GM08714 (cell line): ENCODE measurements at regions not wholly inside any gene's neighbourhood (a gene's known extent, or its start where the extent isn't known, plus 50 kb on each side); places are given as distances from the start of the nearest gene placed in this dataset.
A peak's percentile ranks its signal among the peaks of the same experiment; 100 is the strongest.
"Not testable (repeated sequence)": the region's sequence is repeated elsewhere in the genome, so short reads cannot be mapped to it uniquely, and the experiment has no call there.

Source experiments
- H3K4me3 ChIP-seq: fragments of 200-500 bp; sonication (Bioruptor generic); 2 replicates; pipeline ENCODE4 v1.5.1; 2014; ENCODE audit warnings: mild to moderate bottlenecking, low read length, inconsistent platforms
- ZNF274 ChIP-seq: IDR thresholded peaks from 2 replicates; pipeline ENCODE4 v1.6.1; 2012; ENCODE audit warnings: mild to moderate bottlenecking, low read depth, low read length

DNA sequence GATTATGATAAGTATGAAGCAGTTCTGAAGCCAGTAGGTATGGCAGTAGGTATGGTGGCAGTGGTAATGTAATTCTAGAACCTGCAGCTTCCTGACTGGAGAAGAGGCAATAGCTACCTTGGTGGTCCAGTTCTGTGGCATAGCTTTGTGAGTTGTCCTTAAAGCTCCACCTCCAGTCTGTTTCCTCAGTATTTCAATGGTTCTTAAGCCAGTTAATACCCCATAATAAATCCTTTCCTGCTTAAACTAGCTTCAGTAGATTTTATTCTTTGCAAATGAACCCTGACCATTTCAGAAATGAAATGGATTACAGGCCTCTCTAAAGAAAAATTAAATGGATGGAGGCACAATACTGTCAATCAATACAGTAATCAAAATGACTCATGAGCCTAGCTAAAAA is 117.8 kb upstream of the KRAS start:
- no peak overlapping the region for H3K4me3 ChIP-seq
- no peak for TF ChIP-seq ZNF274

GRCh38 chr12:25366122-25366521 is 115.4 kb upstream of the KRAS start:
- no peak for TF ChIP-seq ZNF274
- no peak overlapping the region for H3K4me3 ChIP-seq

- no peak overlapping the region for H3K4me3 ChIP-seq
- TF ChIP-seq ZNF274 = no peak
Measured at GRCh38 chr12:25365340-25365730, 114.6 kb upstream of the KRAS start.

- TF ChIP-seq ZNF274 = no peak
- peak overlapping the region; percentile 52; the same call in 1 of the 2 replicates for H3K4me3 ChIP-seq
Measured at GRCh38 chr12:25364529-25365339, 114.0 kb upstream of the KRAS start.

- no peak for TF ChIP-seq ZNF274
- no peak overlapping the region for H3K4me3 ChIP-seq
Measured at GRCh38 chr12:25362646-25363045, 111.9 kb upstream of the KRAS start.

GRCh38 chr12:25361511-25361910 is 110.8 kb upstream of the KRAS start:
- H3K4me3 ChIP-seq = no peak overlapping the region
- TF ChIP-seq ZNF274 = no peak

DNA sequence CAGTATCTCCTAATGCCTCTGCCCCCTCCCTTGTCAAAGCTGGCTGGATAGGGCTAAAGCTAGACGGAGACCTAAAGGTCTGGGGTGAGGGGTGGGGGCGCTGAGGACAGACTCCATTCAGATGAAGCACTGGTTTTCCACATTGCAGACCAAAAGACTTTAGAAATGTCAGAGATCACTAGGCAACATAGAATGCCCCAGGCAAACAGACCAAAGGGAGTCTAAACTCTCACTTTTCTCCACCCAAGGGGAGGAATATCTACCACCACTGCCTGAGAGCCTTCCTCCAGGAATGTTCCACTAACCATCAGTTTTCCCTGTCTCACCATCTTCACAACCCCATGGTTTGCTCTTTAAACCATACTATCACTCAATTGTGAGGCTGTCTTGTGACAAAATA is 106.9 kb upstream of the KRAS start:
- no peak overlapping the region for H3K4me3 ChIP-seq

GRCh38 chr12:25352942-25353341 is 102.2 kb upstream of the KRAS start:
- not testable (repeated sequence) for H3K4me3 ChIP-seq

More for the DNA sequence above, 106.9 kb upstream of the KRAS start:
- TF ChIP-seq ZNF274 = no peak

- TF ChIP-seq ZNF274 = no peak
- H3K4me3 ChIP-seq = no peak overlapping the region
Measured at GRCh38 chr12:25352083-25352918, 101.6 kb upstream of the KRAS start.

- H3K4me3 ChIP-seq = no peak overlapping the region
- no peak for TF ChIP-seq ZNF274
Measured at GRCh38 chr12:25348593-25348895, 97.8 kb upstream of the KRAS start.

GRCh38 chr12:25347716-25348592 is 97.2 kb upstream of the KRAS start:
- no peak for TF ChIP-seq ZNF274
- no peak overlapping the region for H3K4me3 ChIP-seq

GRCh38 chr12:25341877-25342276 is 91.1 kb upstream of the KRAS start:
- H3K4me3 ChIP-seq = not testable (repeated sequence)

DNA sequence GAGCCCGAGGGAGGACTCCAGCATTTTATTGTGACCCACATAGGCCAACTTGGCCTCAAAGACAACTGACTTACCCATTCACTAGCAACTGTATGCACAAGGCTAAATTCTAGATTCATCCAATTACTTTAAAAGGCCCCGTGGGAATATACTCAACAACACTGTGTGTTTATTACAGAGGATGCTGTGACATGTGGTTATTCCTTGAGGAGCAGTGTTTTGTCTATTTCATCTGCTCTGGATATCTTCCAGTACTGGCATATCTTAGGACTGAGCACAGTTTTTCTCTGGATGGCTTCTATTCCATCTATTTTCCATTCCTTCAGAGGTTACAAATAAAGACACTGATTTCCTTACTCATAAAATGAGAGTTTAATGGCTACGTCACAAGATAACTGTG is 87.2 kb upstream of the KRAS start:
- no peak for TF ChIP-seq ZNF274
- H3K4me3 ChIP-seq = no peak overlapping the region

DNA sequence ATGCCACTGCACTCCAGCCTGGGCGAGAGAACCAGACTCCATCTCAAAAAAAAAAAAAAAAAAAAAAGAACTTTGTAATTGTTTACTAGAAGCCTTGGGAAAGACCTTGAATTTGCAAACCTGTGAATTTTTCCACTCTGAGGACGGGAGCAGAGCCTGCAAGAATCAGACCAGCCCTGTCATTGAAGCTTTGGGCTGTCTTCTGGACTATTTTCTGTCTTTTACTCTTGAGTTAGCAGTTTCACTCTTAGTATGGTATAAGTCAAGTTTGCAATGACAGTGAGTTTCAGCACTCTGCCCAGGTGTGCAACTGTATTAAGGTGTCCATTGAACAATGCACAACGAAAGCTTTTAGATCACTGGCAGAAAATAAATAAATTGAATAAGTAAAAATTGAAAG is 81.4 kb upstream of the KRAS start:
- no peak for TF ChIP-seq ZNF274

More for the DNA sequence above, 81.4 kb upstream of the KRAS start:
- H3K4me3 ChIP-seq = no peak overlapping the region
